C4-2B (cell line): ENCODE measurements at regions not wholly inside any gene's neighbourhood (a gene's known extent, or its start where the extent isn't known, plus 50 kb on each side); places are given as distances from the start of the nearest gene placed in this dataset.

ENCODE experiments used
- CTCF ChIP-seq: fragments of 450-650 bp; conservative IDR thresholded peaks from 2 replicates; pipeline ENCODE4 v1.5.1; 2017; ENCODE audit warnings: mild to moderate bottlenecking
- ZFX ChIP-seq: fragments of 450-650 bp; IDR thresholded peaks from 2 replicates; pipeline ENCODE4 v1.6.1; 2017

- TF ChIP-seq CTCF (no peak), ZFX (no peak)
These were observed 170.4 kb upstream of the FLRT2 start for GRCh38 chr14:85359505-85359904.
